T-helper 9 cell (primary cell): ENCODE measurements at regions not wholly inside any gene's neighbourhood (a gene's known extent, or its start where the extent isn't known, plus 50 kb on each side); places are given as distances from the start of the nearest gene placed in this dataset.
A peak's percentile ranks its signal among the peaks of the same experiment; 100 is the strongest.
"Not testable (repeated sequence)": the region's sequence is repeated elsewhere in the genome, so short reads cannot be mapped to it uniquely, and the experiment has no call there.

Experiments
- DNase-seq: peaks from one replicate; pipeline ENCODE4 v3.0.0-alpha.2; 2020

DNA sequence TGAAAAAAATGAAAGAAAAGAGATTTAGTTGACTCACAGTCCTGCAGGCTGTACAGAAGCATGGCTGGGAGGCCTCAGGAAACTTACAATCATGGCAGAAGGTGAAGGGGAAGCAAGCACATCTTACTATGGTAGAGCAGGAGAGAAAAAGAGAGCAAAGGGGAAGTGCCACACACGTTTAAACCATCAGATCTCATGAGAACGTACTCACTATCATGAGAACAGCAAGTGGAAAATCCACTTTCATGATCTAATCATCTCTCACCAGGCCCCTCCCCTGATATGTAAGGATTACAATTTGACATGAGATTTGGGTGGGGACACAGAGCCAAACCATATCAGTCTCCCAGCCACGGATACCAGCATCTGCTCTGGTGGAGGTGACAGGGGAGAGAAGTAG lies 50.8 kb upstream of the CPOX start:
- DNase-seq, result no peak

DNA sequence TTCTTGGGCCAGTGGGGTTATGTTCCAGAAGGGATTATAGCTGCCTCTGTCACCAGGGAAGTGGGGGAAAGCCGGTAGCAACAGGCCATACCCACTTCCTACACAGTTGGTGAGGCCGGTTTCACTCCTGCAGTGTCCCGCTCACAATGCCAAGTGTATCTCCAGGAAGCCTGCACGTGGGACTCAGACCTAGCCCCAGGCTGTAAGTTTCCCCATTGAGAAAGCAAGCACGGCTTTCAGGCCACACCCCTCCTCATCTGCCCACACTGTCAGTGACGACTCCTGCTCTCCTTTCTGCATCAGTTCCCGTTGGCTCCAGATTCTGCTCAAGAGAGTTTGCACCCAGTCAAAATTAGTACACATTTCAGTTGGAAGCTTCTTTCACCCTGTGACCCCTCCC lies 51.6 kb upstream of the CPOX start:
- DNase-seq, result no peak

DNA sequence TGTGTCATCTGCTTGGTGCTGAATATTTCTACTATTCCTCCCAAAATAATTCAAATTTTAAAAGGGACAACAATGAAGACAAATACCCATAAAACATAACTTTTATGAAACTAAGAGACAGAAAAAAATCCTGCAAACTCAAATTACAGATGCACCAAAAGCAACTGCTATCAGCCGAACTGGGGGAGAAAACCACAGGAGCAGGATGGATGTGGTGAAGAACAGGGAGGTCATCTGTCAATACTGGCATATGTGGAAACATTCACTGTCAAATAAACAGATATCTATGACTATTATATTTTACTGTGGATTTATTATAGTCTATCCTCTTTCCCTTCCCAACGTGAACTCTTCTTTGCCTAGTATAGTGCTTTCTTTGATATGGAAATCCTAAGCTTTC lies 53.3 kb upstream of the CPOX start:
- no peak for DNase-seq

DNA sequence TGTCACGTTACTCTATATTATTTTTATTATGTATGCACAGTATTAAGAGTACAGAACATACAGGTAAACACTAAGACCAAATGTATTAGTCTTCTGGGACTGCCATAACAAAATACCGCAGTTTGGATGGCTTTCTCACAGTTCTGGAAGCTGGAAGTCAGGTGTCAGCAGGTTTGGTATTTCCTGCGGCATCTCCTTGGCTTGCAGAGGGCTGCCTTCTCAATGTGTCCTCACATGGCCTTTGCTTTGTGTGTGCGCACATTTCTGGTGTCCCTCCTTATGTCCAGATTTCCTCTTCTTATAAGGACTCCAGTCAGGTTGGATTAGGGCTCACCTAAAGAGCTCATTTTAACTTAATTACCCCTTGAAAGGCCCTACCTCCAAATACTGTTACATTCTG lies 53.8 kb upstream of the CPOX start:
- DNase-seq, result no peak

DNA sequence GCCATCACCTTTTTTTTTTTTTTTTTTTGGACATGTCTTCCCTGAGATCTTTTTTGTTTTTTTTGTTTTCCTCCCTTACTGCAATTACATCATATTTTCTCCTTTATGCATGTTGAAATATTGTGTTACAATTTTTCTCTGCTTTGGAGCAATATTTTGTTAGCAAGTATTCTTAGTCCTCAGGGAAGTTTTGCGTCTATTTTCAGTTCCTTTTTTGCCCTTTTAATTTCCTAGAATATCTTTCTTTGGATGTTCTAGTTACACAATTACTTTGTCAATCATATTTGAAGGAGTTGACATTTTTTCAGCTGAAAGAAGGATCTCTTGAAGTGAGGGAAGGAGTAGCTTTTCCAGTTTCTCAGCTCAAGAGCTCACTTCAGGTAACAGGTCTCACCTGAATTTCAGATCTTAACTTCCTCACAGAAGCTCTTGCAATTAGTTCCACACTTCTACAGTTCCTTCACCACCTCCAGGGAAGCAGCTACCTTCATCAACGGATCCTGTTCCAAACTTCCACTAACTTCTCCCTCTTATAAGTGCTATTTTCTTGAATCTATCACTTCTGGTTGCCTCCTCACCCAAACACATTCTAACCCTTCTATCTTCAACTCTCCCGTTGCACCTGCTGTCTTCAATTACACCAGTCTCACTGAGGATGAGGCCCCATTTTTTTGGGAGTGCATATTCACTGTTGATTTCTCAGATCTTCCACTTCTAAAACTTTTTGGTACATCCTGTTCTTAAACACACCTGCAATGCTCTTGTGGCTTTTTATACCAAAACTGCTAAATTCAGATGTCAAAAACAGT lies 57.8 kb upstream of the CPOX start:
- DNase-seq, result no peak

DNA sequence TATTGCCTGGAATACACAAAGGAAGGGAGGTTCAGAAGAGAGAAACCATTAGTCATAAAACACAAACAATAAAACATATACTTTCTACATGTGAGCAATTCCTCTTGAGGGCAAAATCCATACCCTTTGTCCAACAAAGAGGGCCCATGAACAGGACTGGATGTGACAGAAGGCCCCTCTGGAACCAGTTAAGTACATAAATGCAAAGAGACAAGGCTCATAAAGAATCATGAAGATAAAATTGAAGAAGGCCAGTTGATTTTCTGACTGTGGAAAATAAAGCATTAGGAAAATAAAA lies 58.3 kb upstream of the CPOX start:
- no peak for DNase-seq

DNA sequence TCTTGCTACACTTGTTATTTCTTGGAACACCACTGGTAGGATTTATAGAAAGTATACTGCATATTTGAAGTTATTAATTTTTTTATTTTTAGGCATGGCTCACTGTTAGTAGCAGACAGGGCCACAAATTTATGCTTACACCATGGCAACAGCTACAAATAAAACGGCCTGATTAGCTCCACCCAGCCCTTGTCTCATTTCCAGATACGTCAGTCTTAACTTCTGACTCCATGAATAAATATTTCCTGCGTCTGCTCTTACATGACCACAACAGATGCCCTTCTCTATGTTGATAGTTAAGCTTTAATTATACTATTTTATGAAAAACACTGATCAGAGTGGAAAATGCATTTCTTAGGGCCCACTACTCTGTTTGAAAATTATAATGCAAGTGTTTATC lies 62.3 kb upstream of the CPOX start:
- DNase-seq, result no peak

DNA sequence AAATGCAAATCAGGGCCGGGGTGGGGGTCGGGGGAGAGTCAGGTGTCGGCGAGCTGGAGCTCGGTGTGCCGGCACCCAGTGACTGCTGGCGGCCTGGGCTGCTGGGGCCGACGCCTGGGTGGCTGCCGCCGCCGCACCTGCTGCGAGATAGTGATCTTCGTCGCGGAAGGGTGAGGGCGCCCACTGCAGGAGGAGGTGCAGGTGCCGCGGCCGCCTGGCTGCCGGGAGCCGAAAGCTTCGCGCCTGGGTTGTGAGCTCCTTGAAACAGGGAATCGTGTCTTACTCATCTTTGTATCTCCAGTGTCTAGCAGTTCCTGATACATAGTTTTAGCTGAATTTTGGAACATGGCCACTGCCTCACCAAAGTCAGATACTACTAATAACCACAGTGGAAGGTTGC lies 64.0 kb upstream of the CPOX start:
- peak; percentile 3 for DNase-seq

DNA sequence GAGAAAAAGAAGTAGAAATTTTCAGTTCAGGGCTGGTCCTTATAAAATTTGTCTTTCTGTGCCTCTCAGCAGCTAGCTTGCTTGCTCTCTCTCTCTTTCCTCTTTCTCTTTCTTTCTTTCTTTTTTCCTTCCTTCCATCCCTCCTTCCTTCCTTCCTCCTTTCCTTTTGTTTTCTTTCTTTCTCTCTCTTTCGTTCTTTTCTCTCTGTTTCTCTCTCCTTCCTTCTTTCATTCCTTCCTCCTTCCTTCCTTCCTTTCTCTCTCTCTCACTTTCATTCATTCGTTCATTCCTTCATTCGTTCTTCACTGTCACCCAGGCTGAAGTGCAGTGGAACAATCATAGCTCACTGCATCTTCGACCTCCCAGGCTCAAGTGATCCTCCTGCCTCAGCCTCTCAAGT lies 69.3 kb upstream of the CPOX start:
- DNase-seq, result no peak

DNA sequence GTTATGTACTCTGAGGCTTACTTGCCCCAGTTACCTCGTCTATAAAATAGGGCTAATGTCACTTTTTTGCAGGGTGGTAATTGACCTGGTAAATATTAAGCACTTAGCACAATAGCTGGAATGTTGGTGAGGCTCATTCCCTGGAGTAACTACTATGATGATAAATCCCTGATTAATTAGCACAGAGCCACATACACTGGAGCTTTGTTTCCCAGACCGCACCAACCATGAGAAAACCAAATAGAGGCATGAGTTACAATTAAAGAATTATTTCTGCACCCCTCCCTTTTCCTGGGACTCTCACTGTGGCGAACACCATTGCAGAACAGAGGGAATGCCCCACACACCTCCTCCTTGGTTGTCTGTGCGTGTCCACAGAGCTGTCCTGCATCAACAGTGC lies 76.6 kb upstream of the CPOX start:
- DNase-seq, result no peak

DNA sequence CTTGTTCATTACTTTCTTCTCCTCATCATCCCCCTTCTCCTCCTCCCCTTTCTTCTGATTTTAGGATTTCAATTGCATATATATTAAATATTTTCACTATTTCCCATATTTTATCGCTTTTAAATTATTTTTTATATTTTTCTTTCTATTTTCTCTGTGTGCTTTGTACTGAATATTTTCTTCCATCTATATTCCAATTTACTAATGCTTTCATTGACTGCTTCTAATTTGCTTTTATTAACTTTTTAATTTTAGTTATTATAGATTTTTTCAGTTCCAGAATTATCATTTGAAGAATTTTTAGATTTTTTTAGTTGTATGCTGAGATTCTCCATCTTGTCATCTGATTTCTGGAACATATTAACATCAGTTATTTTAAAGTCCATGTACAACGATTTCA lies 83.2 kb upstream of the ST3GAL6 start:
- DNase-seq, result no peak

DNA sequence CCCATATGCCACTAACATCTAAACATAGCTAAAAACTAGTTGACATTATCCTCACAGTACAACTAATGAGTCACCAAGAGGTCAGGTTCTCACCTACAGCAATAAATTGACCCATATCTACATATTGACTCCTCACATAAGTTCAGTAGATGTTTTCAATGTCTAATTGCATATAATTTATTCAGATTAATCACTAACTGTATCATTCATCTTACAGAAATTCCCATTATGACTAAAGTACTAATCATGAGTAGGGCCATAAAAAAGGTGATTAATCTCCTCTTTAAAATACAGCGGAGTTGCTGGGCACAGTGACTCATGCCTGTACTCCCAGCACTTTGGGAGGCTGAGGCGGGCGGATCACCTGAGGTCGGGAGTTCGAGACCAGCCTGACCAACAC lies 82.4 kb upstream of the ST3GAL6 start:
- DNase-seq, result no peak

DNA sequence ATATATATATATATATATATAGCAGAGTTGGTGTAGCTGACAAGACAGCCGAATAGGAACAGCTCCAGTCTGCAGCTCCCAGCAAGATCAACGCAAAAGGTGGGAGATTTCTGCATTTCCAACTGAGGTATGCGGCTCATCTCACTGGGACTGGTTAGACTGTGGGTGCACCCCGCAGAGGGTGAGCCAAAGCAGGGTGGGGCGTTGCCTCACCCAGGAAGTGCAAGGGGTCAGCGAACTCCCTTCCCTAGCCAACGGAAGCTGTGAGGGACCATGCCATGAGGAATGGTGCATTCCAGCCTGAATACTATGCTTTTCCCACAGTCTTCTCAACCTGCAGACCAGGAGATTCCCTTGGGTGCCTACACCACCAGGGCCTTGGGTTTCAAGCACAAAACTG lies 81.7 kb upstream of the ST3GAL6 start:
- DNase-seq, result no peak

DNA sequence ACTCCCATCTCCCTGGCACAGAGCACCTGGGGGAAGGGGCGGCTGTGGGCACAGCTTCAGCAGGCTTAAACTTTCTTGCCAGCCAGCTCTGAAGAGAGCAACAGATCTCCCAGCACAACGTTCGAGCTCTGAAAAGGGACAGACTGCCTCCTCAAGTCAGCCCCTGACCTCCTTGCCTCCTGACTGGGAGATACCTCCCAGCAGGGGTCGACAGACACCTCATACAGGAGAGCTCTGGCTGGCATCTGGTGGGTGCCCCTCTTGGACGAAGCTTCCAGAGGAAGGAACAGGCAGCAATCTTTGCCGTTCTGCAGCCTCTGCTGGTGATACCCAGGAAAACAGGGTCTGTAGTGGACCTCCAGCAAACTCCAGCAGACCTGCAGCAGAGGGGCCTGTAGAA lies 80.7 kb upstream of the ST3GAL6 start:
- not testable (repeated sequence) for DNase-seq

DNA sequence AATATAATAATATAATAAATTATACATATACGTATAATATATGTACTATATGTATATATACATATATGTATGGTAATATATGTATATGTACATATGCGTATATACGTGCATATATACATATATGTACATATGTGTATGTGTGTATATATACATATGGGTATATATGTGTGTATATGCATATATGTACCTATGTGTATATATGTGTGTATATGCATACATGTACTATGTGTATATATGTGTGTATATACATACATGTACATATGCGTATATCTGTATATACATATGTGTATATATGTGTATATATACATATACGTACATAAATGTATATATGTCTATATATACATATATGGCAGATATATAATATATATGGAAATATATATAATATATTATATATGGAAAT lies 74.8 kb upstream of the ST3GAL6 start:
- DNase-seq, result no peak

DNA sequence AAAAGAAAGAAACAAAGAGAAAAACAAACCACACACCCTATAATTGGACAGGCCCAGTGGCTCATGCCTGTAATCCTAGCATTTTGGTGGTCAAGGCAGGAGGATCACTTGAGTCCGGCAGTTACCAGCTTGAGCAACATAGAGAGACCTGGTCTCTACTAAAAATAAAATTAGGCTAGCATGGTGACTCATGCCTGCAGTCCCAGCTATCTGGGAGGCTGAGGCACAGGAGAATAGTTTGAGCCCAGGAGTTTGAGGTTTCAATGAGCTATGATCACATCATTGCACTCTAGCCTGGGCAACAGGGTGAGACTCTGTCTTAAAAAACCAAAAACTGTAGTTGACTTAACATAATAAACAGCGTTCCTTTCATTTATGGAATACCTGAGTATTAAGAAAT lies 72.3 kb upstream of the ST3GAL6 start:
- DNase-seq, result no peak

DNA sequence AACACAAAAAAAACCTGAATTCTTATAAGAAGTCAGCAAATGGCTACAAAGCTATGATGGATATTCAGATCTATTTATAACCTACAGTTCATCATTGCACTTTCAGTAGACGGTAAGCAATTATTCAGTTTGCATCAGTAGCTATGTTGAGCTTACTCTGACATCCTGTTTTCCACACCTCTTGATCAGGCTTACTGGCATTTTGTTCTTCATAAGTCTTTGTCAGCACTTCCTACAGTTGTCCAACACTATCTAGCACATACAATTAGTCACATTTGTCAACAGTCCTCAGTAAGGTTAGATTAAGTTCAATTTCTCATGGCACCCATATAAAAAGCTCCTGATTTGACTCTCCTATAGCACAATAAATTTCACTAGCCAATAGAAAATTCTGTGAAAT lies 71.2 kb upstream of the ST3GAL6 start:
- no peak for DNase-seq

DNA sequence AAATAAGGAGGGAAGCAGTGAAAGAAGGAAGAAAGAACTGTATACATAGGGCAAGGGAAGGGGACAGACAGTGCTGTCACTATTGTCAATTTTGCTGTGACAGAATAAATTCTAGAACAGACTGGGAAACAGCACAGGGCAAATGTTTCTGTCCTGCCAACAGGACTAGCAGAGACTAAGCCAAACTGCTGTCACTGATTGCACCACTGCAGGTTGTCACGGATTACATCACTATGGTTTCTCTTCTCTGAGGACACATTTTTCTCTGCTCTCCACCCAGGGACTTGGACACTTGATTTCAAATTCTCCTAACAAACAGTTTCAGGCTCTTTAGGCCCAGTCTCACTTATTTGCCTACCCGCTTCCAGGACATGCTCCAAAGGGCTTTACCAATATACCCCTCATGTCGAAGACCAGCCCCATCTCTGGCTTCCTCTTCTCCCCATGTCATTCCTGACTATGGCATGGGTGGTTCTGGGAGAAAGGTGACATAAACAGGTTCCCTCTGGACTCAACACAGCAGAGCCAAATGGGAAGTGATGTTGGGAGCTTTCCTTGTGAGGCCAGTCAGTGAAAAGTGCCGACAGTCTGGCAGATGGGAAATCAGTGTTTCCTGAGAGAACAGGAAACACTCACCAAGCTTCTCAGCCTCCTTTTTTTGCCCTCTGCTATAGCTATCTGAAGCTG lies 70.2 kb upstream of the ST3GAL6 start:
- DNase-seq, result no peak

DNA sequence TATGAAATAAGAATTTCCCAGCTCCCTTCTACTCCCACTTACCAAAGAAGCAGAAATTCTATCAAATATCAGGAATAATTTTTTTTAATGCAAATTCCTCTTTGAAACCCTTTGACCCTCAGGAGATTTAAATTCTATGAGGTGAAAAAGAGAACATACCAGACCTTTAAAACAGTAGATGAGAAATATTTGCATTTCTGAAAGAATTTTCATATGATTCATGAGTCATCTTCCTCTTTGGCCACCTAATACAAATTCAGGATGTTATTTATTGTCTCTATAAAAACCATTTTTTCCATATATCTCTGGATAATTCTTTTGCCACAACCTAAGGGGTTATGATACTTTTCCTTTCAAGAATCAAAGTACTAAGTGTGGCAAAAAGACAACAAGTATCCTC lies 67.3 kb upstream of the ST3GAL6 start:
- DNase-seq, result no peak

DNA sequence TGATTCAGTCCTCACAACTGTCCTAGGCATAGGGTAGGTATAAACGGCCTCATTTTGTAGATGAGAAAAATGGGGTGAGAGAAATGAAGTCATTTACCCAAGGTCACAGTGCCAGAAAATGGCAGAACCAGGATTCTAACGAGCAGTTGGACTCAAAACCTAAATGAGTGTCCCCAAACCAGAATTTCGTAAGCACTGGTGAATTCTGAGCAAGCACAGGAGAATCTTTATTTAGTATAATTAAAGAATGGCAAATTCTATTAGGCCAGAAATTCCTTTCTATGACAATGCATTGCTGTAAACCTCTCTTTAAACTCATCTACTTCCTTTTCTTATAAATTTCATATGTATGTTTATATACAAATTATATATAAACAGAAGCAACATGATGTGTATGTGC lies 66.8 kb upstream of the ST3GAL6 start:
- not testable (repeated sequence) for DNase-seq

DNA sequence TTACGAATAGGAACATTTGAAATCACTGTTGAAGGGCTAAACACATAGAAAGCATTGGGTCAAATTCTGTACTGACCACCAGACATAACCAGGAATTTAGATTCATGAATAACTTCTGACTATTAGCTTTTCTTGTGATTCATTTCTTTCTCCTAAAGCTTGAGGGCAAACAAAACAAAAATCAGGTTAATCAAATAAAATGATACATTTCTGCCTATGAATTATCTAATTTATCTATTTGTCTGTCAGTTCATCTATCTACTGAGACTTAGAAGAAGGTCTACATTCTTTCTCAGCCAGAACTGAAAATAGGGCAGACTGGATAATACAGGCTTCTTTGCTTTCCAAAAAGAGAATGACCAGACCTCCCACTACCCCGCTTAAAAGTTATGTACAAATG lies 65.9 kb upstream of the ST3GAL6 start:
- no peak for DNase-seq

DNA sequence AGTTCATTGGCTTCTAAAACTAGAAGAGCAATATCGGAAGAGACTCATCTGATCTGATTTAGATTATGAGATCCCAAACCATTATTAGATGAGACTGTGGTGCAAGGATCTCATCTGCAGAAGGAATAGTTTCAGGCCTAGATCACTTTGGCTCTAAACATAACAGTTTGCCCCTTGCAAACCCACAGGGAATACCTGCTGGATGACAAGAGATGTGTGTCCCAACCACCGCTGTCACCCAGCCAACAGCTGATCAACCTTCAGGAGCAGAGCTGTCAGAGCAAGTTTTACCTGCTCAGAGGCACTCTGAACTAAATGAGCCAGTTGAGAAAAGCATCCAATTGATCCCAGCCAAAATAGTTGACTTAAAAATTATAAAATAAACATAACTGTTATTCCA lies 64.0 kb upstream of the ST3GAL6 start:
- no peak for DNase-seq

DNA sequence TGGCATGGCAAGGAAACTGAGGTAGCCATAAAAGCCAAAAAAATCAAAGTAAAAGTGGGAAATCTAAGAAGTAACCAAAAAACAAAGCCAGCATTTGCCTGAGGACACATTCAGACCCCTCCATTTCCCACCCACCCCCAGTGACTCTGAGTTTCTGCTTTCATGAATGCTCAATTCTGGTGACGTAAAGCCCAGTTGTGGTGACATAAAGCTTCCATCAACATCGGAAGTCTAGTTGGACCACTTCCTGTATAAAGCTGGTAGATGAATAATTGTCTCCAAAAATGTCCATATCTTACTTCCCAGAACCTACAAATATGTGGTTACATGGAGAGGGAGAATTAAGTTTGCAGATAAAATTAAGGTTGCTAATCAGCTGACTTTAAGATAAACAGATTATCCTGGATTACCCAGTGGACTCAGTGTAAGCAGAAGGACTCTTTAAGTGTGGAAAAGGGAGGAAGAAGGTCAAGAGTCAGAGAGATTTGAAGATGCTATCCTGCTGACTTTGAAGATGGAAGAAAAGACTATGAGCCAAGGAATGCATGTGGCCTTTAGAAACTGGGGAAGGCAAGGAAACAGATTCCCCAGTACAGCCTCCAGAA lies 62.0 kb upstream of the ST3GAL6 start:
- no peak for DNase-seq

DNA sequence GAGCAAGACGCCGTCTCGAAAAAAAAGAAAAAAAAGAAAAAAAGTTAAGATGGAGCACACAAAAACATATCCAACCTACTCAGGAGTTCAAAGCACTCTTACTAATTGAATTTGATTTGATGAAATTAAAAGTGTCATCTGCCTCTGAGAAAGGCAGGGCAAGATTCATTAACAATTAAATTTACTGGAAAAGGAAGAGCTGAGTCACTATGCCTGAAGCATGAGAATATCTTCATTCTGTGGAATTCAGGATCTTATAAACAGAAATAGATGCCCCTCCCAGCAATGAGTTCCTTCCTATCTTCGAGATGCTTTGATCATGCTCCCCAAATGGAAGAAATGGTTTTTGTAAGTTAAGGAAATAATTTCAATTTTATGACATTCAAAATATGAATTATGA lies 61.0 kb upstream of the ST3GAL6 start:
- DNase-seq, result no peak

DNA sequence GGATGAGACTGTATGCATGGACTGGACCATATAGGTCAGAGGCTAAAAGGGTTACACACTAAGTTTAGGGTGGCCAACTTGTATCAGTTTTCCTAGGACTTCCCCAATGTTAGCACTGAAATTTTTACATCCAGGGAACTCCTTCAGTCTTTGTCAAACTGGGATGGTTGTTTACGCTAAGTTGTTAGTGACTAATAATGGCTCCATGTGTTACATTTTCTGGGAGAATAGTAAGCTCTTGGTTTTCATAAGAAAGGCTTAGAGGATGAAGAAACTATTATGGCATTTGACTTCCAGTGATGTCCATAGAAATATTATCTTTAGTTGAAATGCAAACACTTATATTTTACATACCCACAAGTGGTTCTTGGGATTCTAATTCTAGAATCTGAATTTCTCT lies 57.9 kb upstream of the ST3GAL6 start:
- no peak for DNase-seq
